NB4 (cell line): ENCODE measurements at regions not wholly inside any gene's neighbourhood (a gene's known extent, or its start where the extent isn't known, plus 50 kb on each side); places are given as distances from the start of the nearest gene placed in this dataset.

ENCODE experiments used
- DNase-seq: peaks from one replicate; pipeline ENCODE4 v3.0.0; 2010; ENCODE audit warnings: low read depth
- H3K4me3 ChIP-seq: one replicate; pipeline ENCODE4 v1.5.1; 2011; ENCODE audit warnings: mild to moderate bottlenecking, low read depth, low read length, moderate library complexity
- MYC ChIP-seq: IDR thresholded peaks from 2 replicates; pipeline ENCODE4 v1.6.1; 2011; ENCODE audit warnings: low read depth, low read length
- POLR2A ChIP-seq: IDR thresholded peaks from 2 replicates; pipeline ENCODE4 v1.6.1; 2011; ENCODE audit warnings: mild to moderate bottlenecking; ENCODE audit not compliant: insufficient read length; ENCODE audit errors: extremely low read depth
- TF ChIP-seq, protein P1 (sequence below): IDR thresholded peaks from one replicate; pipeline ENCODE4 v1.5.1; 2012; ENCODE audit warnings: low read depth, low read length
- TF ChIP-seq, protein P2 (sequence below): IDR thresholded peaks from 2 replicates; pipeline ENCODE4 v1.6.1; 2011; ENCODE audit warnings: low read depth, low read length

DNA sequence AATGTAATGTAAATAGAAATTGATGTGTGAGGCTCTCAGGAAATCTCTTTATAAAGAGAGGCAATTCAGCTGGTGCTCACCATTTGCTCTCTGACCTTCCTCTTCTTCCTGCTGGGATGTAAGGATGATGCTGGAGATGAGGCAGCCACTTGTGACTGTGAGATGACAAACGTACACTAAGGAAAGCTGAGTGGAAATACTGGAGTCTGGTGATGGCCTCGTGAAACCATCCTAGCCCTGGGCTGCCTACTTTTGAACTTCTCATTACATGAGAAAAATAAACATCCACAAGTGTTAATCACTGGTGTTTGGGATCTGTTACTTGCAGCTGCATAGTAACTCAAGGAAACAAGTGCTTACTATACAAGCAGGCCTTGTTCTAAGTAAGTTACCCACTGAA lies 114.9 kb upstream of the NHSL1 start:
- DNase-seq, result no peak
- no peak for TF ChIP-seq POLR2A
- no peak overlapping the region for H3K4me3 ChIP-seq

DNA sequence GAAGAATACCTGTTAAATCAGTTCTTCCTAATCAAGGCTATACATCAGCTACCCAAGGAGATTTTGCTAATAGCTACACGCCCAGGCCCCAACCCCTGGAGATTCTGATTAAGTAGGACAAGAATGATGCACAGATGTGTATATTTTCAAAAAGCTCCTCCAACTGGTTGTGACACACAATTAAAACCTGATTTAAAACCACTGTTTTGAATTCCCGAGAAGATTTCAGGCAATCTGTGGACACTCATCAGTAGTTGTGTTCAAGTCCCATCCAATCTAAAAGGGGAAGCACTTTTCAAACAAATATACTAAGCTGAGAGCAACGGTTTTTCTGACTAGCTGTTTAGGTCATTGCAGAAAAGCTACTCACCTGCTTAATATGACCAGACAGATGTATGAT lies 118.9 kb upstream of the NHSL1 start:
- DNase-seq, result no peak
- H3K4me3 ChIP-seq, result no peak overlapping the region
- TF ChIP-seq POLR2A (no peak), MYC (no peak)
- TF ChIP-seq, protein P1, sequence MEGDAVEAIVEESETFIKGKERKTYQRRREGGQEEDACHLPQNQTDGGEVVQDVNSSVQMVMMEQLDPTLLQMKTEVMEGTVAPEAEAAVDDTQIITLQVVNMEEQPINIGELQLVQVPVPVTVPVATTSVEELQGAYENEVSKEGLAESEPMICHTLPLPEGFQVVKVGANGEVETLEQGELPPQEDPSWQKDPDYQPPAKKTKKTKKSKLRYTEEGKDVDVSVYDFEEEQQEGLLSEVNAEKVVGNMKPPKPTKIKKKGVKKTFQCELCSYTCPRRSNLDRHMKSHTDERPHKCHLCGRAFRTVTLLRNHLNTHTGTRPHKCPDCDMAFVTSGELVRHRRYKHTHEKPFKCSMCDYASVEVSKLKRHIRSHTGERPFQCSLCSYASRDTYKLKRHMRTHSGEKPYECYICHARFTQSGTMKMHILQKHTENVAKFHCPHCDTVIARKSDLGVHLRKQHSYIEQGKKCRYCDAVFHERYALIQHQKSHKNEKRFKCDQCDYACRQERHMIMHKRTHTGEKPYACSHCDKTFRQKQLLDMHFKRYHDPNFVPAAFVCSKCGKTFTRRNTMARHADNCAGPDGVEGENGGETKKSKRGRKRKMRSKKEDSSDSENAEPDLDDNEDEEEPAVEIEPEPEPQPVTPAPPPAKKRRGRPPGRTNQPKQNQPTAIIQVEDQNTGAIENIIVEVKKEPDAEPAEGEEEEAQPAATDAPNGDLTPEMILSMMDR, result no peak
- TF ChIP-seq, protein P2, sequence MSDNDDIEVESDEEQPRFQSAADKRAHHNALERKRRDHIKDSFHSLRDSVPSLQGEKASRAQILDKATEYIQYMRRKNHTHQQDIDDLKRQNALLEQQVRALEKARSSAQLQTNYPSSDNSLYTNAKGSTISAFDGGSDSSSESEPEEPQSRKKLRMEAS, result no peak

DNA sequence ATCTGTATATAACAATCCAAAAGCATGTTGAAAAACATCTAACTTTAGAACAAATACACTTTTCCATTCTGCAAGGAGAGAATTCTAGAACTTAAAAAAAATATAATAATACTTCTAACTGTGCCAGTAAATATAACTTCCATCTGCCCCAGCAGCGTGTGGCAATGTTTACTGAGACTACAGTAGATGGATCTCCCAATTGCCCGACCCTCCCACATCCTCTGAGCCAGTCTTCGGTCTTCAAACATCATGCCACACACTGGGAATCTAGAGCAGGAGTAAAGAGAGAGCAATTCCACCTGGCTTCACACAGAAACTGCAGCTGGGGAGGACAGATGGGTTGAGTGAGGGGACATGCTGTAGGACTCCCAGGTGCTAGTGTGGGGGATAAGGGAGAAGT lies 121.3 kb upstream of the NHSL1 start:
- TF ChIP-seq MYC, result no peak
- TF ChIP-seq, protein P2, result no peak
- TF ChIP-seq, protein P1, result no peak
- TF ChIP-seq POLR2A, result no peak
- no peak overlapping the region for H3K4me3 ChIP-seq
- no peak for DNase-seq

DNA sequence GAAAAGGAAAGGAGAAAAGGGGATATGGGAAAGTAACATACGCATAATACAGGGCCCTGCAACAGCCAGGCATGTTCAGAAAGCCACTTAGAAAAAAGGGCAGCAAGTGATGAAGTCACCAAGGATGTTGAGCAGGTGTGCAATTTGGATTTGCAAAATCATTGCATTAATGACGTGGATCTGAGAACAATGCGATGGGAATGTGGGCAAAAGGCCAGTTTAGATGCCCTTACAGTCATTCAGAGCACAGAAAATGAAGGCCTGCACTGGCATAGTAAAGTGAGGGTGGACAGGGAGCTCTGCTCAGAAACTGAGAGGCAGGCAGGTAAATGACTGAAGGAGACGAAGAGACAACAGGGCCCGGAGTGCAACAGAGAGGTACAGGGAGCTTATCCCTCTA lies 123.7 kb upstream of the NHSL1 start:
- DNase-seq, result no peak
- TF ChIP-seq POLR2A, result no peak
- TF ChIP-seq, protein P2, result no peak
- TF ChIP-seq, protein P1, result no peak
- no peak for TF ChIP-seq MYC
- no peak overlapping the region for H3K4me3 ChIP-seq

DNA sequence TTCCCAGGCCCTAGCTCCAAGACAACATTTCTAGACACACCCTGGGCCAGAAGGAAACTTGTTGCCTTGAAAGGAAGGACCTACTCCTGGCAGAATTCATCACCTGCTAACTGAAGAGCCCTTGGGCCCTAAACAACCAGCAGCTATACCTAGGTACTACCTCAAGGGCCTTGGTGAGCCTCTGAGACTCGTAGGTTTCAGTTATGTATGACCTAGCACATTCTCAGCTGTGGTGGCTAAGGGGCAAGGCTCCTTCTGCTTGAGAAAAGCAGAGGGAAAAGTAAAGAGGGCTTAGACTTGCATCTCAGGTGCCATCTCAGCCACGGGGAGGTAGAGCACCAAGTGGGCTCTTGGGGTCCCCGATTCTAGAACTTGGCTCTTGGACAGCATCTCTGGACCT lies 132.3 kb upstream of the NHSL1 start:
- no peak overlapping the region for H3K4me3 ChIP-seq
- DNase-seq, result no peak
- no peak for TF ChIP-seq MYC
- TF ChIP-seq, protein P1, result no peak
- TF ChIP-seq, protein P2, result no peak
- TF ChIP-seq POLR2A, result no peak

DNA sequence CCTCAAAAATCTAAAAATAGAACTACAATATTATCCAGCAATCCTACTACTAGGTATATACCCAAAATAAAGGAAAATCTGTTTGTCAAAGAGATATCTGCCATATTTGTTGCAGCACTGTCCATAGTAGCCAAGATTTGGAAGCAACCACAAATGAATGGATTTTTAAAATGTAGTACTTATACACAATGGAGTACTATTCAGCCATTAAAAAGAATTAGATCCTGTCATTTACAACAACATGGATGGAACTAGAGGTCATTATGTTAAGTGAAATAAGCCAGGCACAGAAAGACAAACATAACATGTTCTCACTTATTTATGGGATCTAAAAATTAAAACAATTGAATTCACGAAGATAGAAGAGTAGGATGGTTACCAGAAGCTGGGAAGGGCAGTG lies 135.7 kb upstream of the CCDC28A start:
- DNase-seq, result no peak
- TF ChIP-seq POLR2A (no peak), MYC (no peak)
- TF ChIP-seq, protein P1, result no peak
- TF ChIP-seq, protein P2, result no peak
- H3K4me3 ChIP-seq, result no peak overlapping the region
